ENCODE measurements at regions not wholly inside any gene's neighbourhood (a gene's known extent, or its start where the extent isn't known, plus 50 kb on each side); places are given as distances from the start of the nearest gene placed in this dataset.

DNA sequence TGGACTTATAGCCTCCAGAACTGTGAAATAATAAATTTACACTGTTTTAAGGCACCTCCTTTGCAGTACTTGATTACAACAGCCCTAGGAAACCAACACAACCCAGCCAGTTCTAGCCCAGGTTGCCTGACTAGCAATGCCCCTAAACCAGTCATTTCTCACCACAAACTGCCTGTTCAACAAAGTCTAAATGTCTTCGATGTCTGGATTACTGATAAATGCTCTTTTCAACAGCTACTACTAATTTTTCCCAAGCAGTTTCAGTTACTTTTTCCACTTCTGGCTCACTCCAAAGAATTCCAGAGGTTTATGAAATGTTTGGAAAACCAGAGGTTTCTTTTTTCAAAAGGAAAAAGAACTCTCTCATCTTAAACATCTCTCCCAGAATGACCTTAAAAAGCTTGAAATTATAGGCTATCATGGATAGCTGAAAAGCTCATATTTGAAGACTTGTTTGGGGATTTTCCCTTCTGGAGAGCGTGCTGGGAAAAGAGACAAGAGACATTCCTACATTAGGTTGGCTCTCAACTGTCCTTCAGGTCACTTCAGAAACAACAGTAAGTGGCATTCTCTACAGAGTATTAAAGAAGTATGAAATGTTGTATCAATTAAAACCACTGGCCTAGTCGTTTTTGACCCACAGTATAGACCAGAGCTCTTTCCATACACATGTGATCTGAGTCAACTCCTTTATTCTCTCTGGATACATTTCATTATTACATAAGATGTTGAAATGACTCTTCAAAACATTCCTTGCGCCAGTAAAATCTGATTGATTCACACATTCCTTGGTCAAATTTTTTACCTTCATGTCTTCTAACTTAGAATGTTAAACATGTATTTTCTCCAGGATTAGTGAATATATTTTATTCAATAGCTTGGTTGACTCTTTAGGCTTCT, 265.9 kb downstream of the COL12A1 start:
- H3K27me3 ChIP-seq (ENCODE audit: insufficient read depth, low read length) = no peaks in the 10 kb centered on the region

GRCh38 chr6:74939151-74939708, 266.6 kb downstream of the COL12A1 start:
- Histone ChIP-seq H3K36me3 (ENCODE audit: insufficient read depth, low read length) (no peaks in the 10 kb centered on the region), H3K9me3 (ENCODE audit: low read length) (no peaks in the 10 kb centered on the region), H2AFZ (ENCODE audit: low read depth, low read length) (no peak overlapping the region), H3K4me3 (ENCODE audit: low read length) (no peak overlapping the region), H3K27me3 (ENCODE audit: insufficient read depth, low read length) (no peaks in the 10 kb centered on the region), H3K4me1 (ENCODE audit: insufficient read depth, low read length) (no peaks in the 10 kb centered on the region)

More for the DNA sequence above, 265.9 kb downstream of the COL12A1 start:
- no peak overlapping the region for H3K4me3 ChIP-seq (ENCODE audit: low read length)
- H2AFZ ChIP-seq (ENCODE audit: low read depth, low read length) = no peak overlapping the region
- H3K9me3 ChIP-seq (ENCODE audit: low read length) = no peaks in the 10 kb centered on the region
- H3K4me1 ChIP-seq (ENCODE audit: insufficient read depth, low read length) = no peaks in the 10 kb centered on the region
- H3K36me3 ChIP-seq (ENCODE audit: insufficient read depth, low read length) = no peaks in the 10 kb centered on the region

GRCh38 chr6:74937936-74938335, 267.9 kb downstream of the COL12A1 start:
- Histone ChIP-seq H3K36me3 (ENCODE audit: insufficient read depth, low read length) (no peaks in the 10 kb centered on the region), H2AFZ (ENCODE audit: low read depth, low read length) (no peak overlapping the region), H3K4me3 (ENCODE audit: low read length) (no peak overlapping the region), H3K4me1 (ENCODE audit: insufficient read depth, low read length) (no peaks in the 10 kb centered on the region), H3K9me3 (ENCODE audit: low read length) (no peaks in the 10 kb centered on the region), H3K27me3 (ENCODE audit: insufficient read depth, low read length) (no peaks in the 10 kb centered on the region)

DNA sequence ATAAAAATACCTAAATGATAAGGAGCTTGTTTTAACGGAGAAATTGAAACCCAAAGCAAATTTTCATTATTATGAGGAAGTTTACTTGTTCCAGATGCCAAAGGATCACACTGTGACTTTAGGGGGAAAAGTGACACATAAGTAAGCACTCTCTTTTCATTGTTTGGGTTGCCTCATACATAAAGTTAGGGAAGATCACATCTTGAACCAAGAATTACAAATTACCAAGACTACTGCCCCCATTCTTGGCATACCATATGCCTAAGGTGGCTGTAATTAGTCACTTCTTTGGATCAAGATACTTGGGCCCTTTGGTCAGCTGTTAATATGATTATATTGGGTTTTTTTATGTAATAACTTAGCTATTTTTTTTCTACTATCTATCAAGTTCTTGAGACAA, 269.0 kb downstream of the COL12A1 start:
- H3K36me3 ChIP-seq (ENCODE audit: insufficient read depth, low read length) = no peaks in the 10 kb centered on the region
- H3K4me1 ChIP-seq (ENCODE audit: insufficient read depth, low read length) = no peaks in the 10 kb centered on the region
- no peaks in the 10 kb centered on the region for H3K9me3 ChIP-seq (ENCODE audit: low read length)
- H2AFZ ChIP-seq (ENCODE audit: low read depth, low read length) = no peak overlapping the region
- H3K4me3 ChIP-seq (ENCODE audit: low read length) = no peak overlapping the region
- H3K27me3 ChIP-seq (ENCODE audit: insufficient read depth, low read length) = no peaks in the 10 kb centered on the region

- Histone ChIP-seq H3K27me3 (ENCODE audit: insufficient read depth, low read length) (no peaks in the 10 kb centered on the region), H3K9me3 (ENCODE audit: low read length) (no peaks in the 10 kb centered on the region), H3K4me1 (ENCODE audit: insufficient read depth, low read length) (no peaks in the 10 kb centered on the region), H3K4me3 (ENCODE audit: low read length) (no peak overlapping the region), H2AFZ (ENCODE audit: low read depth, low read length) (no peak overlapping the region), H3K36me3 (ENCODE audit: insufficient read depth, low read length) (no peaks in the 10 kb centered on the region)
These were observed 273.5 kb downstream of the COL12A1 start for GRCh38 chr6:74932232-74932888.

DNA sequence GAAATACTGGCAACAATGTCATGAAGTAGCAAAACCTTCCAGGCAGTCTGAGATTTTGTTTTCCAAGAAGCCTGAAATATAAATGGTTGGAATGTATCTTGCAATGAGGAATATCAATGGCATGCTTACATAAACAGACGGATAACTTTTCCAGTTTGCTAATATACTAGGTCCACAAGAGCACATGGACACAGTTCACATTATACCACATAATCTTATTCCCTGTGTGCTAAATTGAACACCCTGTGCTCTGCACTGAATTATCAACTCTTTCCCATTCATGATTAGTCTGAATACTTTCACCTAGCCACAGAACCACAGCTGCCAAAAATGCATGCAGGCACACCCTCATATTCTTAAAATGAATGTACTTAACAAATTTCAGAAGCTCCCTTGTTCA, 274.3 kb downstream of the COL12A1 start:
- no peaks in the 10 kb centered on the region for H3K36me3 ChIP-seq (ENCODE audit: insufficient read depth, low read length)
- H3K9me3 ChIP-seq (ENCODE audit: low read length) = no peaks in the 10 kb centered on the region
- H3K4me1 ChIP-seq (ENCODE audit: insufficient read depth, low read length) = no peaks in the 10 kb centered on the region
- no peak overlapping the region for H2AFZ ChIP-seq (ENCODE audit: low read depth, low read length)
- no peaks in the 10 kb centered on the region for H3K27me3 ChIP-seq (ENCODE audit: insufficient read depth, low read length)
- H3K4me3 ChIP-seq (ENCODE audit: low read length) = no peak overlapping the region

DNA sequence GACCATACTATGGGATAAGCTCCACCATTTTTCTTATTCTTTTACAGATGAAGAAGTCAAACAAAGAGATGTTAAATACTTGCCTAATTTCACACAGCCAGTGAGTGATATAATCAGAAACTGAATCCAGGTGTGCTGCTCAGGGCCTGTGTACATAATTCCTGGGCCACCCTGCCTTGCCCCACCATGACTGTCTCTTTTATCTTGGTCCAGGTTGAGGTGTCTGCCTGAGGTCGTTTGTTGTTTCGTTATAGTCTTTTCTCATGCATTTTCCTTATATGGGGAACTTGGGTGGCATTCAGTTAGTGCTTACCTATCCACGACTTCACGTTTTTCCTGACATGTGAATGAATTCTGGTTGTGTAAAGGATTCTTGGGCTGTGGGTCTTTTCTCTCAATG, 277.6 kb downstream of the COL12A1 start:
- H3K4me1 ChIP-seq (ENCODE audit: insufficient read depth, low read length) = no peaks in the 10 kb centered on the region
- H2AFZ ChIP-seq (ENCODE audit: low read depth, low read length) = no peak overlapping the region
- no peaks in the 10 kb centered on the region for H3K27me3 ChIP-seq (ENCODE audit: insufficient read depth, low read length)
- H3K36me3 ChIP-seq (ENCODE audit: insufficient read depth, low read length) = no peaks in the 10 kb centered on the region
- no peak overlapping the region for H3K4me3 ChIP-seq (ENCODE audit: low read length)
- no peaks in the 10 kb centered on the region for H3K9me3 ChIP-seq (ENCODE audit: low read length)

GRCh38 chr6:74927299-74927698, 278.6 kb downstream of the COL12A1 start:
- Histone ChIP-seq H3K27me3 (ENCODE audit: insufficient read depth, low read length) (no peaks in the 10 kb centered on the region), H3K9me3 (ENCODE audit: low read length) (no peaks in the 10 kb centered on the region), H3K4me1 (ENCODE audit: insufficient read depth, low read length) (no peaks in the 10 kb centered on the region), H2AFZ (ENCODE audit: low read depth, low read length) (no peak overlapping the region), H3K4me3 (ENCODE audit: low read length) (no peak overlapping the region), H3K36me3 (ENCODE audit: insufficient read depth, low read length) (no peaks in the 10 kb centered on the region)

DNA sequence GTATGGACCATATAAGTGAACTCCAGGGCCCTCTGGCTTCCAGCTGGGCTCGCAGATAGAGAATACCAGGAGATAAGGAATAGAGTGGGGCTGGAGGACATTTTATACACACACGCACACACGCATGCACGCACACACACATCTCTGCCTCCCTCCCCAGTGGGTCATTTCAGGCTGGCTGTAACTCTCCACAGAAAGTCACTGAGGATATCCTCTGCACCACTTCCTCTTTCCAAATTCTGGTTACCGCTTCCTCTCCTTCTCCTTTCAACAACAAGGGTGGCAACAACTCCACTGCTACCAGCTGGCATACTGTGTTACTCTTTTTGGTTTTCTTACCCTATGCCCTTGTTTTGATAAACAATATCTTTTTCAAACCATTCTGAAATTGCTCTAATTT, 280.2 kb downstream of the COL12A1 start:
- no peaks in the 10 kb centered on the region for H3K36me3 ChIP-seq (ENCODE audit: insufficient read depth, low read length)
- no peaks in the 10 kb centered on the region for H3K9me3 ChIP-seq (ENCODE audit: low read length)
- no peaks in the 10 kb centered on the region for H3K27me3 ChIP-seq (ENCODE audit: insufficient read depth, low read length)
- no peak overlapping the region for H2AFZ ChIP-seq (ENCODE audit: low read depth, low read length)
- no peaks in the 10 kb centered on the region for H3K4me1 ChIP-seq (ENCODE audit: insufficient read depth, low read length)
- no peak overlapping the region for H3K4me3 ChIP-seq (ENCODE audit: low read length)

DNA sequence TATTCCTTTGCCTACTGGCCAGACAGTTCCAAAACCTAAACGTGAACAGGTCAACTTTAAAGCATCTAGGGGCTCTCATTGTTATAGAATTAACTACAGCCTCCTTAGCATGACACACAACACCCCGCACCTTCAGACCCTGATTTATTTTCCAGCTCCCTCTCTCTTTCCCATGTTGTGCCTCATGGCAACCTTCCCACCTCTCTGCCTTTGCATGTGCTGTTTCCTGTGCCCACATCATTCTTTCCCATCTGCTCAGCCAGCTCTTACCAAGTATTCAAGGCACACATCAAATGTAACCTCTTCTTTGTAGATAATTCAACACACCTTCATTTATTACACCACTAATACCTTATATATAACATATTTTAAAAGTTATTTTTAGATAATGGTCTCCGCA, 291.0 kb downstream of the COL12A1 start:
- Histone ChIP-seq H3K4me1 (ENCODE audit: insufficient read depth, low read length) (no peaks in the 10 kb centered on the region), H3K4me3 (ENCODE audit: low read length) (no peak overlapping the region), H3K27me3 (ENCODE audit: insufficient read depth, low read length) (no peaks in the 10 kb centered on the region), H3K9me3 (ENCODE audit: low read length) (no peaks in the 10 kb centered on the region), H2AFZ (ENCODE audit: low read depth, low read length) (no peak overlapping the region), H3K36me3 (ENCODE audit: insufficient read depth, low read length) (no peaks in the 10 kb centered on the region)

DNA sequence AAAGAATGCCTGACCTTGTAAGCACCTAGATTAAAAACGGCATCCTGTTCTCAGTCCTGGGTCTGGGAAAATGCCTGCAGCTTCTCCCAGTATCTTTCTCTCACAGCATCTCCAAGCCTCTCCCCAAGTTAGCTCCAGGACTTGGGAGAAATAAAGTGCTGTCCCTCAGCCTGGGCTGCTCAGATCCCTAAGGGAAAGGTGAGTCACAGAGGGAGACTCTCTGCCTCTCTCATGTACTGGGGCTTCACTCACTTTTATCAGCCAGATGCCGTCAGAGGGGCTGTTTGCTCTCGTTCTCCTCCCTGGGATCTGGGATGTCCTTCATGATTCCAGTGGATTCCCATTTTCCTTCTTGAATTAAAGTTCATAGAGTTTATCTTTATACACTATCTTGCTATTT, 293.6 kb downstream of the COL12A1 start:
- H3K4me3 ChIP-seq (ENCODE audit: low read length) = no peak overlapping the region
- no peaks in the 10 kb centered on the region for H3K36me3 ChIP-seq (ENCODE audit: insufficient read depth, low read length)
- H2AFZ ChIP-seq (ENCODE audit: low read depth, low read length) = no peak overlapping the region
- no peaks in the 10 kb centered on the region for H3K9me3 ChIP-seq (ENCODE audit: low read length)
- H3K27me3 ChIP-seq (ENCODE audit: insufficient read depth, low read length) = no peaks in the 10 kb centered on the region
- no peaks in the 10 kb centered on the region for H3K4me1 ChIP-seq (ENCODE audit: insufficient read depth, low read length)

DNA sequence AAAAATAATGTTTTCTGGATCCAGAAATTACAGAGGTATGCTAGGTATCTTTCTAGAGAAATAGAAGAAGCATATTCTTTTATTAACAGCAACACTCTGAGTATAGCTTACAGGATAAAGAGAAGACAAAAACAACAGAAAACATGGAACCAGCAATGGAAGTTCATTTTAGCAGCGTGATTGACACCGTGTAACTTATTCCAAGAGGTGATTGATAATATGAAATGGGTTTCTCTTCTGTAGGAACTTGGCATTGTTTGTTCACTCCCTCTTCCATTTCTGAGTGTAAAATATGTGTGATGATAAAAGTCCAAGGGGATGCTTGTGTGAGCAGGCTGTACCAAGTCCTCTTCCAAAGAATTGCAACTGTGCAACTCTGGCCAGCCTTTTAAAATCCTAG, 303.0 kb downstream of the COL12A1 start:
- Histone ChIP-seq H3K4me3 (ENCODE audit: low read length) (no peak overlapping the region), H3K4me1 (ENCODE audit: insufficient read depth, low read length) (no peaks in the 10 kb centered on the region), H2AFZ (ENCODE audit: low read depth, low read length) (no peak overlapping the region), H3K9me3 (ENCODE audit: low read length) (no peaks in the 10 kb centered on the region), H3K27me3 (ENCODE audit: insufficient read depth, low read length) (no peaks in the 10 kb centered on the region), H3K36me3 (ENCODE audit: insufficient read depth, low read length) (no peaks in the 10 kb centered on the region)

DNA sequence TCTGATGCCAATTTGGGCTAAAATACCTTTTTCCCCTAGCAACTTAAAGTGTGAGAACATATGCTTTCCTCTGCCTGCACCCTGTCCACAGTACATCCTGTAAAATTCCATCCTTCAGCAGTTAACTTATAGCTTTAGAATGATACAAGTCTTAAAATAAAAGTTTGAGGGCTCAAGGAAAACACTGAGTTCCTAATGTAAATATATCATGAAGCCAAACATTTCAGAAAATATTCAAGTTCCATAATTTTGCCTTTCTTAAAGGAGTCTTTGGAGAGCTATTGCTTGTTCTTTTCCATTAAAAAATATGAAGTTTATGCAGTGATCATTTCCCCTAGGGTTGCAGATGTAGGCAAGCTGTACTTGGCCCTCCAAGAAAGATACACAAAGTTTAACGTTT, 303.8 kb downstream of the COL12A1 start:
- no peak overlapping the region for H2AFZ ChIP-seq (ENCODE audit: low read depth, low read length)
- H3K4me1 ChIP-seq (ENCODE audit: insufficient read depth, low read length) = no peaks in the 10 kb centered on the region
- H3K27me3 ChIP-seq (ENCODE audit: insufficient read depth, low read length) = no peaks in the 10 kb centered on the region
- no peaks in the 10 kb centered on the region for H3K9me3 ChIP-seq (ENCODE audit: low read length)
- no peaks in the 10 kb centered on the region for H3K36me3 ChIP-seq (ENCODE audit: insufficient read depth, low read length)
- H3K4me3 ChIP-seq (ENCODE audit: low read length) = no peak overlapping the region

All from neuron (in vitro differentiated cells).